Osteocyte (in vitro differentiated cells): ENCODE measurements at regions not wholly inside any gene's neighbourhood (a gene's known extent, or its start where the extent isn't known, plus 50 kb on each side); places are given as distances from the start of the nearest gene placed in this dataset.
A peak's percentile ranks its signal among the peaks of the same experiment; 100 is the strongest.
"Not testable (repeated sequence)": the region's sequence is repeated elsewhere in the genome, so short reads cannot be mapped to it uniquely, and the experiment has no call there.

Source experiments
- DNase-seq: peaks from one replicate; pipeline ENCODE4 v3.0.0; 2021; ENCODE audit warnings: mixed read lengths; ENCODE audit not compliant: unreplicated experiment; ENCODE audit errors: extremely low spot score
- H3K27ac Mint-ChIP-seq: one replicate; pipeline ENCODE4 v1.8.0; 2021; ENCODE audit warnings: mild to moderate bottlenecking, mixed read lengths; ENCODE audit not compliant: unreplicated experiment
- H3K27me3 Mint-ChIP-seq: one replicate; pipeline ENCODE4 v1.8.0; 2021; ENCODE audit warnings: mixed read lengths; ENCODE audit not compliant: unreplicated experiment
- H3K36me3 Mint-ChIP-seq: one replicate; pipeline ENCODE4 v1.8.0; 2021; ENCODE audit warnings: mixed read lengths; ENCODE audit not compliant: unreplicated experiment
- H3K4me1 Mint-ChIP-seq: one replicate; pipeline ENCODE4 v1.8.0; 2021; ENCODE audit warnings: mixed read lengths; ENCODE audit not compliant: unreplicated experiment
- H3K4me3 Mint-ChIP-seq: one replicate; pipeline ENCODE4 v1.8.0; 2021; ENCODE audit warnings: mild to moderate bottlenecking, moderate library complexity, mixed read lengths; ENCODE audit not compliant: unreplicated experiment
- H3K9me3 Mint-ChIP-seq: one replicate; pipeline ENCODE4 v1.8.0; 2021; ENCODE audit warnings: mixed read lengths; ENCODE audit not compliant: unreplicated experiment
- TF ChIP-seq, protein P1 (sequence below): fragments of 200-600 bp; sonication (generic); IDR thresholded peaks from 2 replicates; pipeline ENCODE4 v1.5.0; 2021; ENCODE audit warnings: antibody characterized with exemption, mild to moderate bottlenecking, moderate library complexity

DNA sequence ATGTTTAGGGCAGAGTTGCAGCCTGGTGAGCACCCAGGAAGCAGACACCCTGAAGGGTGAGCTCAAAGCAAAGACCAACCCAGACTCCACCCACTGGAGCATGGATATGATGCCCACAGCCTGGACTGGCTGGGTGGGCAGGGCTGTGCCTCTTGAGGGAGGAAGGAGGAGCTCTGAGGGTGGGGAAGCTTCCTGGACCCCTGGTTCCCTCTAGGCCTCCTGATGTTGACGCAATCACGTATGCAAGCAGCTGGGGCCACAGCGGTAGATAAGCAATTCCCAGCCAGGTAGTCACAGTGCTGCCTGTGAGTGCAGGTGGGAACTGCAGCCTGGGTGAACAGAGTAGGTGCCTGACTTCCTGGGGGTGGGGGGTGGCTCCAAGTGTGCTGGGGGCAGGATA, 271.5 kb downstream of the CDK5RAP2 start:
- Mint-ChIP-seq H3K4me1 (peaks cover 2% of the 10 kb centered on the region), H3K9me3 (no peaks in the 10 kb centered on the region), H3K4me3 (no peak overlapping the region), H3K27me3 (peaks cover 23% of the 10 kb centered on the region), H3K27ac (no peak overlapping the region), H3K36me3 (no peaks in the 10 kb centered on the region)
- DNase-seq: peak; percentile 66
- TF ChIP-seq, protein P1, sequence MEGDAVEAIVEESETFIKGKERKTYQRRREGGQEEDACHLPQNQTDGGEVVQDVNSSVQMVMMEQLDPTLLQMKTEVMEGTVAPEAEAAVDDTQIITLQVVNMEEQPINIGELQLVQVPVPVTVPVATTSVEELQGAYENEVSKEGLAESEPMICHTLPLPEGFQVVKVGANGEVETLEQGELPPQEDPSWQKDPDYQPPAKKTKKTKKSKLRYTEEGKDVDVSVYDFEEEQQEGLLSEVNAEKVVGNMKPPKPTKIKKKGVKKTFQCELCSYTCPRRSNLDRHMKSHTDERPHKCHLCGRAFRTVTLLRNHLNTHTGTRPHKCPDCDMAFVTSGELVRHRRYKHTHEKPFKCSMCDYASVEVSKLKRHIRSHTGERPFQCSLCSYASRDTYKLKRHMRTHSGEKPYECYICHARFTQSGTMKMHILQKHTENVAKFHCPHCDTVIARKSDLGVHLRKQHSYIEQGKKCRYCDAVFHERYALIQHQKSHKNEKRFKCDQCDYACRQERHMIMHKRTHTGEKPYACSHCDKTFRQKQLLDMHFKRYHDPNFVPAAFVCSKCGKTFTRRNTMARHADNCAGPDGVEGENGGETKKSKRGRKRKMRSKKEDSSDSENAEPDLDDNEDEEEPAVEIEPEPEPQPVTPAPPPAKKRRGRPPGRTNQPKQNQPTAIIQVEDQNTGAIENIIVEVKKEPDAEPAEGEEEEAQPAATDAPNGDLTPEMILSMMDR: no peak

GRCh38 chr9:120307599-120307998, 272.4 kb downstream of the CDK5RAP2 start:
- TF ChIP-seq, protein P1: no peak
- Mint-ChIP-seq H3K4me1 (peaks cover 2% of the 10 kb centered on the region), H3K27ac (no peak overlapping the region), H3K36me3 (no peaks in the 10 kb centered on the region), H3K4me3 (no peak overlapping the region), H3K9me3 (no peaks in the 10 kb centered on the region), H3K27me3 (peaks cover 23% of the 10 kb centered on the region)
- peak; percentile 68 for DNase-seq

- no peak overlapping the region for H3K27ac Mint-ChIP-seq
- no peak overlapping the region for H3K4me3 Mint-ChIP-seq
- no peaks in the 10 kb centered on the region for H3K9me3 Mint-ChIP-seq
- DNase-seq: peak; percentile 63
- H3K4me1 Mint-ChIP-seq: peaks cover 2% of the 10 kb centered on the region
- TF ChIP-seq, protein P1: no peak
- H3K27me3 Mint-ChIP-seq: peaks cover 23% of the 10 kb centered on the region
- no peaks in the 10 kb centered on the region for H3K36me3 Mint-ChIP-seq
Measured at GRCh38 chr9:120306561-120306960, 273.4 kb downstream of the CDK5RAP2 start.

GRCh38 chr9:120306088-120306487, 273.9 kb downstream of the CDK5RAP2 start:
- Mint-ChIP-seq H3K36me3 (no peaks in the 10 kb centered on the region), H3K9me3 (no peaks in the 10 kb centered on the region), H3K4me1 (peaks cover 2% of the 10 kb centered on the region), H3K27ac (no peak overlapping the region), H3K4me3 (no peak overlapping the region), H3K27me3 (peaks cover 23% of the 10 kb centered on the region)
- TF ChIP-seq, protein P1: no peak
- DNase-seq: peak; percentile 65

DNA sequence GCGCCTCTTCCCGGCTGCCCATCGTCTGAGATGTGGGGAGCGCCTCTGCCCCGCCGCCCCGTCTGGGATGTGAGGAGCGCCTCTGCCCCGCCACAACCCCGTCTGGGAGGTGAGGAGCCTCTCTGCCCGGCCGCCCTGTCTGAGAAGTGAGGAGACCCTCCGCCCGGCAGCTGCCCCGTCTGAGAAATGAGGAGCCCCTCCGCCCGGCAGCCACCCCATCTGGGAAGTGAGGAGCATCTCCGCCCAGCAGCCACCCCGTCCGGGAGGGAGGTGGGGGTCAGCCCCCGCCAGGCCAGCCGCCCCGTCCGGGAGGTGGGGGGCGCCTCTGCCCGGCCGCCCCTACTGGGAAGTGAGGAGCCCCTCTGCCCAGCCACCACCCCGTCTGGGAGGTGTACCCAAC, 275.1 kb downstream of the CDK5RAP2 start:
- H3K27ac Mint-ChIP-seq, H3K4me3 Mint-ChIP-seq, H3K9me3 Mint-ChIP-seq, H3K36me3 Mint-ChIP-seq, H3K4me1 Mint-ChIP-seq: not testable (repeated sequence)
- peak; percentile 74 for DNase-seq
- peaks cover 20% of the 10 kb centered on the region for H3K27me3 Mint-ChIP-seq

DNA sequence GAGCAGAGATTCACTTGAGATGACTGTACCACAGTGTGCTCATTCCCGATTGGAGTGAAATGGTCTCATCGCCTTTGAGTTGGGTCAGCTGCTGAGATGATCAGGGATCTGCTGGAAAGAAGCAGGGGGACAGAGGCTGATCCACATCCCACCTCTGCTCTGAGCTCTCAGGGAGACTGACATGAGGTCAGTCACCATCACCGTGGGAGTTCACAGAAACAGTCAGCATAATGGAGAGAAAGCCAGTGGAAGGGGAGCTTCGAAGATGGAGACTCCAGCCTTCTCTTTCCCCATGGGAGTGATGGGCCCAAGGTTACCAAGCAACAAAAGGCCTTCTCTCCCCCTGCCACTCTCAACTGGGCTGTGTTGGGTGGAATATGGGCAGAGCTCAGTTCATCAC, 276.4 kb downstream of the CDK5RAP2 start:
- peak; percentile 60 for DNase-seq
- H3K9me3 Mint-ChIP-seq: no peaks in the 10 kb centered on the region
- H3K36me3 Mint-ChIP-seq: no peaks in the 10 kb centered on the region
- H3K27me3 Mint-ChIP-seq: peaks cover 21% of the 10 kb centered on the region
- H3K4me1 Mint-ChIP-seq: no peaks in the 10 kb centered on the region
- no peak overlapping the region for H3K27ac Mint-ChIP-seq
- TF ChIP-seq, protein P1: no peak
- no peak overlapping the region for H3K4me3 Mint-ChIP-seq
